Skeletal muscle tissue (tissue), 3 donors: ENCODE measurements at regions not wholly inside any gene's neighbourhood (a gene's known extent, or its start where the extent isn't known, plus 50 kb on each side); places are given as distances from the start of the nearest gene placed in this dataset.
"Not testable (repeated sequence)": the region's sequence is repeated elsewhere in the genome, so short reads cannot be mapped to it uniquely, and the experiment has no call there.

ENCODE experiments used
- H3K27ac ChIP-seq: one replicate; pipeline ENCODE4 v1.7.0; 2013; ENCODE audit warnings: mild to moderate bottlenecking, low read depth, low read length, inconsistent platforms
- H3K27me3 ChIP-seq, 3 donors: one replicate each; pipeline ENCODE4 v1.7.0; 2013; ENCODE audit warnings: low read length in 3 of 3; ENCODE audit not compliant: control insufficient read depth in 3 of 3, insufficient read depth in 3 of 3
- H3K36me3 ChIP-seq, 3 donors: one replicate each; pipeline ENCODE4 v1.7.0; 2013; ENCODE audit warnings: low read length in 3 of 3; ENCODE audit not compliant: control insufficient read depth in 3 of 3, insufficient read depth in 3 of 3
- H3K4me1 ChIP-seq, 3 donors: one replicate each; pipeline ENCODE4 v1.7.0; 2013; ENCODE audit warnings: low read length in 3 of 3, mild to moderate bottlenecking in 3 of 3; ENCODE audit not compliant: control insufficient read depth in 3 of 3, insufficient read depth in 3 of 3
- H3K4me3 ChIP-seq, 3 donors: one replicate each; pipeline ENCODE4 v1.7.0; 2013; ENCODE audit warnings: low read length in 3 of 3
- H3K9ac ChIP-seq, 3 donors: one replicate each; pipeline ENCODE4 v1.7.0; 2013; ENCODE audit warnings: low read length in 3 of 3, mild to moderate bottlenecking in 3 of 3, moderate library complexity in 2 of 3, low read depth in 1 of 3
- H3K9me3 ChIP-seq, 3 donors: one replicate each; pipeline ENCODE4 v1.7.0; 2013; ENCODE audit warnings: low read length in 3 of 3; ENCODE audit not compliant: control insufficient read depth in 3 of 3
- donor health status: Osteomylitis.

GRCh38 chr13:18971576-18972219 is 209.9 kb downstream of the TUBA3C start:
- Histone ChIP-seq H3K36me3 (no peaks in the 10 kb centered on the region), H3K4me3 (no peak overlapping the region), H3K9ac (no peak overlapping the region), H3K27ac (no peak overlapping the region), H3K4me1 (no peaks in the 10 kb centered on the region), H3K27me3 (no peaks in the 10 kb centered on the region), H3K9me3 (no peaks in the 10 kb centered on the region)

DNA sequence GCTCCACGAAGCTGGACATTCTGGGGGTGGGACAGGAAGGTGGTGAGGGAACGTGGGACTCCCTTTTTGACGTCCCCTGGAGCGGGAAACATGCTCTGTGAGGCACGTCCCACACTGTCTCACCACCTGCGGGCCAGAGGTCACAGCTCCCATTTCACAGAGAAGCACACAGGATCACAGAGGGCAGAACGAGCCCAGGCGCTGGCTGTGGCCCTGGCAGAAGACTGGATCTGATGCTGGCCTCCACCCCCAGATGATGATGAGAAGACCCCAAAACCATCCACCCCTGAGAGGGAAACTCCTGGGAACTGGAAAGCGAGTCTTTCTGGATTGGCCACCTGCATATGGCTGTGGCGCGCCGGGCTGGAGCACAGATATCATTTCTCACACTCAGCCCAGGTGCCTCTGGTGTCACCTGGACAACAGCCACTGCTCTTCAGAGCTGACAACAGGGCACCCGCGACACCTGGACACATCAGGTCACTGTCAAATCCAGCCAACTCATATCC is 216.2 kb downstream of the TUBA3C start:
- no peak overlapping the region for H3K9ac ChIP-seq

DNA sequence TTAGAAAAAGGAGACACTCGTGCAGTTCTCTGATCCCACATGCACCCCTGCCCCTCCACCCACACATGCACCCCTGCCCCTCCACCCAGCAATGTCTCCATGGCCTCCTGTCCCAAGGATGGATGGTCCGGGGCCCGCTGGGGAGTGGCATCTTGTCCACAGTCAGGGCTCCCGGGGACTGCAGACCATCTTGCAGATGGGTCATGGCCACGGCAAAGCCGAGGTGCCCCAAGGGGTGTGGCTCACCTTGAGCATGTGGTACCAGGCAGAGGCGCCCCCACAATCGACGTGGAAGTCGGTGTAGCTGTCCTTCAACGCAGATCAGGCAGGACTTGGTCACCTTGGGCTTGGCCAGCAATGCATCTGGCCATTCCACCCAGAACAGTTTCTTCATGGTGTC is 216.7 kb downstream of the TUBA3C start:
- Histone ChIP-seq H3K4me1 (no peaks in the 10 kb centered on the region), H3K9me3 (no peaks in the 10 kb centered on the region), H3K4me3 (no peak overlapping the region), H3K9ac (no peak overlapping the region), H3K27me3 (peaks cover 0 to 10% (median 0%) of the 10 kb centered on the region in 3 donors), H3K36me3 (no peaks in the 10 kb centered on the region), H3K27ac (no peak overlapping the region)

More for the DNA sequence above, 216.2 kb downstream of the TUBA3C start:
- Histone ChIP-seq H3K27me3 (peaks cover 0 to 9% (median 0%) of the 10 kb centered on the region in 3 donors), H3K9me3 (no peaks in the 10 kb centered on the region), H3K27ac (no peak overlapping the region), H3K4me1 (no peaks in the 10 kb centered on the region), H3K36me3 (no peaks in the 10 kb centered on the region), H3K4me3 (no peak overlapping the region)

GRCh38 chr13:18963684-18964083 is 217.9 kb downstream of the TUBA3C start:
- not testable (repeated sequence) for H3K9me3 ChIP-seq, H3K4me1 ChIP-seq, H3K9ac ChIP-seq, H3K27ac ChIP-seq, H3K36me3 ChIP-seq, H3K4me3 ChIP-seq
- H3K27me3 ChIP-seq: peaks cover 0 to 13% (median 0%) of the 10 kb centered on the region in 3 donors

DNA sequence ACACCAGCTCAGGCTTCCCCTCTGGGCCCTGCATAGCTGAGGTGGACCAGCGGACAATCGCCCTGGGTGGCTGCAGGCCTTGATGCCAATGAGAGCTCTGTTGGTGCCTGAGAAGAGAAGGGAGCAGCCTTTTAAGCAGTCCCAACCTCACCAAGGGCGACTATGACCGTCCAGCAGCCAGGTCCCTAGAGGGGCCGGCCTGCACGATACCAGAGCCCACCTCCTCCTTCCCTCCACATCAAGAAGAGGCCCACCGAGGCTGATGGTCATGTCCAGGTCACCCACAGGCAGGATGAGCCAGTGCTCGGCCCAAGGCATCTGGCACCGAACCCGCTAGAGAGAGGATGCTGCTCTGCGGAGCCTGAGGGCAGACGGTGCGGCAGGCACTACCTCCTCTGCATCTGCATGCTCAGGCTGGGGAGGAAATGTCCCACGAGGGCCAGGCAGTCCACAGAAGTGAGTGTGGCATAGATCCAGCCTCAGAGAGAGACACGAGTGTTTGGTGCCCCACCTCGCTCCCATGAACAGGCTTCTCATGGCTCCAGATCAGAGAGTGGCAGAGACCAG is 219.4 kb downstream of the TUBA3C start:
- no peaks in the 10 kb centered on the region for H3K36me3 ChIP-seq
- peaks cover 0 to 13% (median 0%) of the 10 kb centered on the region in 3 donors for H3K27me3 ChIP-seq
- no peak overlapping the region for H3K4me3 ChIP-seq
- peaks cover 0 to 7% (median 0%) of the 10 kb centered on the region in 3 donors for H3K9me3 ChIP-seq
- no peaks in the 10 kb centered on the region for H3K4me1 ChIP-seq
- no peak overlapping the region for H3K9ac ChIP-seq
- no peak overlapping the region for H3K27ac ChIP-seq

DNA sequence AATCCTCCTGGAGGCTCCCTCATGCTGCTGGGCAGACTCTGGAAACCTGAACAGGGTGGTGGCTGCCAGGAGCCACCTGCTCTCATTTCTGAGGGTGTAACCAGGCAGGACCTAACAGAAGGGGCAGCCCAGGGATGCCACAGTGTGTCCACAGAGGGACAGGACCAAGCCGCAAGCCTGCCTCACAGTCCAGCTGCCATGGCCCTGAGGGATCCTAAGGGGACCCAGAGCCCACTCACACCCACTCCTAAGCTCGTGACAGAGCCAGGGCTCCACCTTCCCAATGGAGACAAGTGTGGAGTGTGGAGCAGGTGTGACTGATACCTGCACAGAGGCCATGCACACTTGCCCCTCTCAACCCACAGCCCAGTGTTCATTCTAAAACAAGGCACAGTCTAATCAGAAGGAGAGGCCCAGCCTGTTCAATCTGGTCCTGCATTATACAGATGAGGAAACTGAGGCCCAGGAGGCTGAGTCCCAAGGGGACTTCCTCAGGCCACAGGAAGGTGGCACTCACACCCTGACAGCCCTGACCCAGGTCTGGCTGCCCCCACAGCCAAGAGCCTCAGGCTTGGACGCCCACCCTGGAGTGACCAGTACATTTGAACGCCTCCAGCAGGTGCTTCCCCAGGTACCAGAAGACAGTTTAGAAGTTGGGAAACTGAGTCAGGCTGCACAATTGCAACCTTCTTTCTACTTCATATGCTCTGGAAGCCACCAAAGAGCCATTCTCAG is 220.1 kb downstream of the TUBA3C start:
- no peaks in the 10 kb centered on the region for H3K36me3 ChIP-seq
- no peak overlapping the region for H3K27ac ChIP-seq
- no peak overlapping the region for H3K9ac ChIP-seq
- H3K9me3 ChIP-seq: peaks cover 0 to 7% (median 0%) of the 10 kb centered on the region in 3 donors
- H3K27me3 ChIP-seq: peaks cover 0 to 13% (median 0%) of the 10 kb centered on the region in 3 donors
- no peaks in the 10 kb centered on the region for H3K4me1 ChIP-seq
- no peak overlapping the region for H3K4me3 ChIP-seq

DNA sequence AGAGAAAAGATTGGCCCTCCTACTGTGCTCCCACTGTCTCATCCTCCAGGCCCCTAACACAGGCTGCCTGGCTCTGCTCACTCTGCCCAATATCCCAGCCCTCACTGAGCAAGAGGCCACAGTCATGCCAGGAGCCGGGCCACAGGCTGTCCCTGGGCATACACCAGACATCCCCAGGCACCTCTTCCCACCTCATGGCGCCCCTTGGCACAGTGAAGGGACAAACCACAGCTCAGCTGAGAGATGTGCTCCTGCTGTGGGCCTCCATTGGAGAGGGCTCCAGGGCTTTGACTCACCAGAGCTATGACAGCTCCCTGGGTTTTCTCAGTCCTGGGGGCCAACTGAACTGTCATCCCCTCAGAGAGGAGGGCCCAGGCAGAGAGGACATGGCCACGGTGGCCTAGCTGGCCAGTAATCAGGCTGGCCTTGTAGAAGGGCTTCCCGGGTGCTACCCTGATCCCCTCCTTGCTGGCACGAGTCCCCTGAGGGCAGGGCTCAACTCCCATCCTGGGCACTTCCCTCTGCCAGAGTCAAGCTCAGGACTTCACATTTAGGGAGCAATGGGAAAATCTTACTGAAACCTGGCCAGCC is 220.9 kb downstream of the TUBA3C start:
- H3K4me3 ChIP-seq: no peak overlapping the region
- H3K27ac ChIP-seq: no peak overlapping the region
- no peaks in the 10 kb centered on the region for H3K4me1 ChIP-seq
- H3K9ac ChIP-seq: no peak overlapping the region
- H3K27me3 ChIP-seq: peaks cover 0 to 13% (median 0%) of the 10 kb centered on the region in 3 donors
- H3K36me3 ChIP-seq: no peaks in the 10 kb centered on the region
- peaks cover 0 to 7% (median 0%) of the 10 kb centered on the region in 3 donors for H3K9me3 ChIP-seq

GRCh38 chr13:18959996-18960395 is 221.6 kb downstream of the TUBA3C start:
- Histone ChIP-seq H3K9ac (no peak overlapping the region), H3K4me1 (no peaks in the 10 kb centered on the region), H3K27ac (no peak overlapping the region), H3K9me3 (peaks cover 0 to 9% (median 0%) of the 10 kb centered on the region in 3 donors), H3K36me3 (no peaks in the 10 kb centered on the region), H3K4me3 (no peak overlapping the region), H3K27me3 (peaks cover 0 to 8% (median 0%) of the 10 kb centered on the region in 3 donors)

GRCh38 chr13:18959229-18959628 is 222.4 kb downstream of the TUBA3C start:
- Histone ChIP-seq H3K27me3 (peaks cover 0 to 8% (median 0%) of the 10 kb centered on the region in 3 donors), H3K27ac (no peak overlapping the region), H3K4me1 (no peaks in the 10 kb centered on the region), H3K4me3 (no peak overlapping the region), H3K36me3 (no peaks in the 10 kb centered on the region), H3K9me3 (peaks cover 0 to 9% (median 0%) of the 10 kb centered on the region in 3 donors), H3K9ac (no peak overlapping the region)
